Activated CD4-positive, alpha-beta T cell treated with anti-CD3 and anti-CD28 coated beads, Interleukin-2, amount 10 ng/mL, durations not matched to agents 24 days and 14 days (primary cell): ENCODE measurements at regions not wholly inside any gene's neighbourhood (a gene's known extent, or its start where the extent isn't known, plus 50 kb on each side); places are given as distances from the start of the nearest gene placed in this dataset.
"Not testable (repeated sequence)": the region's sequence is repeated elsewhere in the genome, so short reads cannot be mapped to it uniquely, and the experiment has no call there.

Source experiments
- DNase-seq: peaks from one replicate; pipeline ENCODE4 v3.0.0; 2022
- H3K27ac Mint-ChIP-seq: one replicate; pipeline ENCODE4 v1.8.0; 2022; ENCODE audit warnings: mild to moderate bottlenecking, mixed read lengths
- H3K27me3 Mint-ChIP-seq: one replicate; pipeline ENCODE4 v1.8.0; 2022; ENCODE audit warnings: mixed read lengths
- H3K36me3 Mint-ChIP-seq: one replicate; pipeline ENCODE4 v1.8.0; 2022; ENCODE audit warnings: low read depth, mild to moderate bottlenecking, mixed read lengths
- H3K4me1 Mint-ChIP-seq: one replicate; pipeline ENCODE4 v1.8.0; 2021; ENCODE audit warnings: mixed read lengths
- H3K4me3 Mint-ChIP-seq: one replicate; pipeline ENCODE4 v1.8.0; 2022; ENCODE audit warnings: mild to moderate bottlenecking, moderate library complexity, mixed read lengths
- H3K9me3 Mint-ChIP-seq: one replicate; pipeline ENCODE4 v1.8.0; 2021; ENCODE audit warnings: mixed read lengths
- intact Hi-C: fragments of 100-400 bp; cut with micrococcal nuclease; formaldehyde crosslinking; loops from one replicate; pipeline ENCODE4 v1.15.1; 2023

GRCh38 chr16:75811020-75811634, 84.8 kb upstream of the CPHXL start:
- H3K36me3 Mint-ChIP-seq, result no peaks in the 10 kb centered on the region
- no peaks in the 10 kb centered on the region for H3K4me1 Mint-ChIP-seq
- H3K27me3 Mint-ChIP-seq, result no peaks in the 10 kb centered on the region
- no peak overlapping the region for H3K4me3 Mint-ChIP-seq
- intact Hi-C loops, result no loop called here
- H3K9me3 Mint-ChIP-seq, result no peaks in the 10 kb centered on the region
- H3K27ac Mint-ChIP-seq, result no peak overlapping the region
- no peak for DNase-seq

GRCh38 chr16:75818491-75818890, 92.2 kb upstream of the CPHXL start:
- no peak for DNase-seq
- intact Hi-C loops, result no loop called here
- Mint-ChIP-seq H3K9me3 (no peaks in the 10 kb centered on the region), H3K4me3 (no peak overlapping the region), H3K27me3 (no peaks in the 10 kb centered on the region), H3K36me3 (no peaks in the 10 kb centered on the region), H3K4me1 (no peaks in the 10 kb centered on the region), H3K27ac (no peak overlapping the region)

- no peaks in the 10 kb centered on the region for H3K36me3 Mint-ChIP-seq
- H3K4me3 Mint-ChIP-seq, result no peak overlapping the region
- intact Hi-C loops, result no loop called here
- H3K9me3 Mint-ChIP-seq, result no peaks in the 10 kb centered on the region
- DNase-seq, result no peak
- no peaks in the 10 kb centered on the region for H3K27me3 Mint-ChIP-seq
- no peaks in the 10 kb centered on the region for H3K4me1 Mint-ChIP-seq
- H3K27ac Mint-ChIP-seq, result no peak overlapping the region
These were observed 94.4 kb upstream of the CPHXL start for GRCh38 chr16:75820672-75821071.

DNA sequence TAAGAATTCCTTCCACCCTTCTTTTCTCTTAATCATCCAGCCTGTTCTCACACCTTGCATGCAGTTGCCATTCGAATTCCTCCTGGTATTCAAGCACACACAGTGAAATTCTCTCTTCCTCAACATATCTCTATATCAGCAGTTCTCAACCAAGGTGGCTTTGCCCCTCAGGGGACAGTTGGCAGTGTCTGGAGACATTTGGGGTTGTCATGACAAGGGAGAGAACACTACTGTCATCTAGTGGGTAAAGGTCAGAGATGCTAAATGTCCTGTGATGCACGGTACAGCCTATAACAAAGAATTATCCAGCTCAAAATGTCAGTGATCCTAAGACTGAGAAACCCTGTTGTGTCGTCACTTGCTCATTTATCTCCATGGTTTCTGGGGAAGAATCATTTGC, 94.8 kb upstream of the CPHXL start:
- H3K27me3 Mint-ChIP-seq, result no peaks in the 10 kb centered on the region

GRCh38 chr16:75825750-75826149, 99.5 kb upstream of the CPHXL start:
- H3K36me3 Mint-ChIP-seq, H3K27ac Mint-ChIP-seq, H3K9me3 Mint-ChIP-seq, DNase-seq, H3K4me1 Mint-ChIP-seq, intact Hi-C loops, H3K27me3 Mint-ChIP-seq, H3K4me3 Mint-ChIP-seq: not testable (repeated sequence)

More for the DNA sequence above, 94.8 kb upstream of the CPHXL start:
- no peaks in the 10 kb centered on the region for H3K4me1 Mint-ChIP-seq
- intact Hi-C loops, result no loop called here
- H3K9me3 Mint-ChIP-seq, result no peaks in the 10 kb centered on the region
- no peak overlapping the region for H3K4me3 Mint-ChIP-seq
- H3K27ac Mint-ChIP-seq, result no peak overlapping the region
- DNase-seq, result no peak
- H3K36me3 Mint-ChIP-seq, result no peaks in the 10 kb centered on the region

GRCh38 chr16:75827372-75828038, 101.2 kb upstream of the CPHXL start:
- H3K27ac Mint-ChIP-seq, H3K4me1 Mint-ChIP-seq, intact Hi-C loops, H3K9me3 Mint-ChIP-seq, H3K36me3 Mint-ChIP-seq, H3K27me3 Mint-ChIP-seq, DNase-seq, H3K4me3 Mint-ChIP-seq: not testable (repeated sequence)

GRCh38 chr16:75833385-75833784, 107.1 kb upstream of the CPHXL start:
- H3K4me3 Mint-ChIP-seq, H3K27me3 Mint-ChIP-seq, H3K36me3 Mint-ChIP-seq, H3K4me1 Mint-ChIP-seq, intact Hi-C loops, H3K27ac Mint-ChIP-seq, DNase-seq: not testable (repeated sequence)
- H3K9me3 Mint-ChIP-seq, result peaks cover 17% of the 10 kb centered on the region

DNA sequence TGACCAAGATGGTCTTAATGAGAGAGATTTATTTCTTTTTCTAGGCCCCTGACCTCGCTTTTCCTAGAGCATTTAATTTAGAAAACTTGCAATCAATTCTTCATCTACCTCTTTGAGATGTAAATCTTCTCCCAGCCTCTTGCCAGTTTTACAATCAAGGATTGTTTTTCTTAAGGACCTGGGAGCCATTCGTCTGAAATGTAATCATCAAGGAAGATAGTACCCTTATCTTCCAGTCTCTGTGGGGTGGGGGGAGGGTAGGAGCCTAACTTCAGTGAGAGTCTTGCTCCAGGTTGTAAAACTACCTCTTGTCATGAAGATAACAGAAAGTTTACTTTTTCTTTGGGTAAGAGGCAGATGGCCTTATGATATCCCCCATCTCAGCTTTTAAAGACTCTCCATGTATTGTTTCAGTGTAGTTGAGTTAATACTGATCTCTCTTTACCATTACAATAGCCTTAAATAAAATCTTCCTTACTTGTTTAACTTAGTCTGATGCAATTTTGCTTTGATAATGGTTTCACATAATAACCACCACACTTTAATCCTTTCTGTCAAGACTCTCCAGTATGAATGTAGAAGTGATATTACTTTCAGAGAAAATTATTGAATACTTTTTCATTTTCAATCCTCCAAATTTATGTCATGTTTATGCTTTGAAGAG, 110.2 kb upstream of the CPHXL start:
- no peak for DNase-seq

DNA sequence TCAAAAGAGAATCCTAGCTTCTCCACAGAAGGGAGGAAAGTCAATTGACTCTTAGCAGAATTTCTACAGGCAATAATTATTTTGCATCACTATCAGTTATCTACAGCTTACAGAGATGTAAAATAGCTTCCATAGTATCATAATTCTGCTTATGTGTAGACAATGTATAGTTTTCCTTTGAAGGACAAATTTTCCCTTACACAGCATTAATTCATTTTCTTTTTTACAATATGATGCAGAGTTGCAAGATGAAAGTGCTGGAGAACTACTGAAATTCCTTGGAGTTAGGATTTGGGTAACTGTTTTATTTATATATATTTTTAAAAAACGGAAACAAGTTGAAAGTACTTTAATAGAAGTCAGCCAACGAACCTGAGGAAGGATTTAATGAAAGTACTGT, 111.0 kb upstream of the CPHXL start:
- intact Hi-C loops, result no loop called here
- H3K27me3 Mint-ChIP-seq, result no peaks in the 10 kb centered on the region

More for the DNA sequence above, 110.2 kb upstream of the CPHXL start:
- Mint-ChIP-seq H3K27me3 (no peaks in the 10 kb centered on the region), H3K4me1 (no peaks in the 10 kb centered on the region), H3K36me3 (no peaks in the 10 kb centered on the region), H3K27ac (no peak overlapping the region), H3K4me3 (no peak overlapping the region), H3K9me3 (peaks cover 12% of the 10 kb centered on the region)
- intact Hi-C loops, result no loop called here

DNA sequence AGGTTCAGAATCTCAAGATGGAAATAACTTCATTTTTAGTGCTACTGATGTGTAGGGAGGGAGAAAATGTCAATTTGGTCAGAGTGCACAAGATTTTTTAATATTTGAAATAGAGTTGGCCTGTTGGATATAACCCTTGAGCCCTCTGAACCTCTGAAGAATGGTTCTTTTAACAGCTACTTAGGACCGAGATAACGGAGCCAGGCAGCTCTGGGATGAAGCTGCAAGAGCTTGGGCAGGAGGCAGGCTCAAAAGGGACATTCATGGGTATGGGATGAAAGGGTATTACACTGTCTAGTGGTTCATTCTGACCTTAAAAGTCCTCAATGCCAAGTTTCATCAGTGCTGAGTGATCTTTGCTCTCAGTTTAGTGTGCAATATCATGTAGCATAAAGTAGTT, 111.4 kb upstream of the CPHXL start:
- no peak for DNase-seq
- Mint-ChIP-seq H3K27ac (no peak overlapping the region), H3K4me1 (no peaks in the 10 kb centered on the region), H3K9me3 (peaks cover 9% of the 10 kb centered on the region), H3K27me3 (no peaks in the 10 kb centered on the region), H3K36me3 (no peaks in the 10 kb centered on the region), H3K4me3 (no peak overlapping the region)
- intact Hi-C loops, result no loop called here

More for the DNA sequence above, 111.0 kb upstream of the CPHXL start:
- no peaks in the 10 kb centered on the region for H3K36me3 Mint-ChIP-seq
- H3K27ac Mint-ChIP-seq, result no peak overlapping the region
- H3K9me3 Mint-ChIP-seq, result peaks cover 12% of the 10 kb centered on the region
- H3K4me1 Mint-ChIP-seq, result no peaks in the 10 kb centered on the region
- H3K4me3 Mint-ChIP-seq, result no peak overlapping the region
- no peak for DNase-seq

- H3K36me3 Mint-ChIP-seq, result no peaks in the 10 kb centered on the region
- H3K27ac Mint-ChIP-seq, result no peak overlapping the region
- no peaks in the 10 kb centered on the region for H3K4me1 Mint-ChIP-seq
- DNase-seq, result no peak
- intact Hi-C loops, result no loop called here
- H3K27me3 Mint-ChIP-seq, result no peaks in the 10 kb centered on the region
- H3K4me3 Mint-ChIP-seq, result no peak overlapping the region
- H3K9me3 Mint-ChIP-seq, result no peaks in the 10 kb centered on the region
These were observed 115.2 kb upstream of the CPHXL start for GRCh38 chr16:75841517-75841916.

GRCh38 chr16:75847172-75847571, 120.9 kb upstream of the CPHXL start:
- Mint-ChIP-seq H3K36me3 (no peaks in the 10 kb centered on the region), H3K9me3 (no peaks in the 10 kb centered on the region), H3K27ac (no peak overlapping the region), H3K4me1 (no peaks in the 10 kb centered on the region), H3K27me3 (no peaks in the 10 kb centered on the region), H3K4me3 (no peak overlapping the region)
- intact Hi-C loops, result no loop called here
- DNase-seq, result no peak

- no peak overlapping the region for H3K4me3 Mint-ChIP-seq
- DNase-seq, result no peak
- no peaks in the 10 kb centered on the region for H3K27me3 Mint-ChIP-seq
- no peaks in the 10 kb centered on the region for H3K4me1 Mint-ChIP-seq
- intact Hi-C loops, result no loop called here
- no peaks in the 10 kb centered on the region for H3K36me3 Mint-ChIP-seq
- H3K27ac Mint-ChIP-seq, result no peak overlapping the region
- H3K9me3 Mint-ChIP-seq, result no peaks in the 10 kb centered on the region
These were observed 127.9 kb upstream of the CPHXL start for GRCh38 chr16:75854152-75854551.

- Mint-ChIP-seq H3K27ac (no peak overlapping the region), H3K27me3 (peaks cover 2% of the 10 kb centered on the region), H3K36me3 (no peaks in the 10 kb centered on the region), H3K9me3 (no peaks in the 10 kb centered on the region), H3K4me1 (no peaks in the 10 kb centered on the region), H3K4me3 (no peak overlapping the region)
- DNase-seq, result no peak
- intact Hi-C loops, result no loop called here
These were observed 134.2 kb upstream of the CPHXL start for GRCh38 chr16:75860326-75861053.
